Liver (tissue), 8 donors: ENCODE measurements at regions not wholly inside any gene's neighbourhood (a gene's known extent, or its start where the extent isn't known, plus 50 kb on each side); places are given as distances from the start of the nearest gene placed in this dataset.

Experiments
- DNase-seq: peaks from one replicate; pipeline ENCODE4 v3.0.0-alpha.2; 2017; ENCODE audit warnings: low spot score
- H3K27ac ChIP-seq, 2 donors: one replicate each; pipeline ENCODE4 v1.7.0; 2013; ENCODE audit warnings: inconsistent platforms in 2 of 2, low read length in 2 of 2, control low read depth in 1 of 2, low read depth in 1 of 2, mild to moderate bottlenecking in 1 of 2
- H3K27me3 ChIP-seq, 4 donors: one replicate each; pipeline versions ENCODE4 v1.6.1 to v1.7.0; 2013; ENCODE audit warnings: low read length in 3 of 4, inconsistent platforms in 1 of 4, mild to moderate bottlenecking in 1 of 4, moderate library complexity in 1 of 4; ENCODE audit not compliant: control insufficient read depth in 4 of 4, insufficient read depth in 4 of 4
- H3K36me3 ChIP-seq, 4 donors: one replicate each; pipeline versions ENCODE4 v1.6.1 to v1.7.0; 2013; ENCODE audit warnings: low read length in 3 of 4, mild to moderate bottlenecking in 3 of 4, low read depth in 1 of 4, moderate library complexity in 1 of 4; ENCODE audit not compliant: control insufficient read depth in 4 of 4, insufficient read depth in 3 of 4
- H3K4me1 ChIP-seq, 4 donors: one replicate each; pipeline versions ENCODE4 v1.6.1 to v1.7.0; 2013; ENCODE audit warnings: low read length in 3 of 4, mild to moderate bottlenecking in 3 of 4, moderate library complexity in 1 of 4; ENCODE audit not compliant: control insufficient read depth in 4 of 4, insufficient read depth in 4 of 4
- H3K4me3 ChIP-seq, 3 donors: one replicate each; pipeline versions ENCODE4 v1.6.1 to v1.7.0; 2013; ENCODE audit warnings: low read length in 3 of 3, control low read depth in 1 of 3, low read depth in 1 of 3, mild to moderate bottlenecking in 1 of 3
- H3K9ac ChIP-seq, 2 donors: one replicate each; pipeline ENCODE4 v1.7.0; 2013; ENCODE audit warnings: low read length in 2 of 2, mild to moderate bottlenecking in 2 of 2, moderate library complexity in 2 of 2, control low read depth in 1 of 2, low read depth in 1 of 2
- H3K9me3 ChIP-seq, 4 donors: one replicate each; pipeline versions ENCODE4 v1.6.1 to v1.7.0; 2013; ENCODE audit warnings: low read length in 3 of 4; ENCODE audit not compliant: control insufficient read depth in 4 of 4
- EGR1 ChIP-seq, 2 donors: IDR thresholded peaks; 2 replicates each; pipeline ENCODE4 v1.6.1; 2016 to 2018; ENCODE audit warnings: antibody characterized with exemption in 2 of 2, low read depth in 2 of 2
- FOXA2 ChIP-seq: IDR thresholded peaks from 2 replicates; pipeline ENCODE4 v1.6.1; 2016; ENCODE audit warnings: antibody characterized with exemption
- GABPA ChIP-seq, 2 donors: IDR thresholded peaks in 1 of 2; conservative IDR thresholded peaks in 1 of 2; 2 replicates each; pipeline ENCODE4 v1.6.1; 2016; ENCODE audit warnings: antibody characterized with exemption in 2 of 2, mild to moderate bottlenecking in 1 of 2, moderate library complexity in 1 of 2
- HNF4A ChIP-seq, 2 donors: conservative IDR thresholded peaks; 2 replicates each; pipeline ENCODE4 v1.6.1; 2016; ENCODE audit warnings: antibody characterized with exemption in 2 of 2, mild to moderate bottlenecking in 2 of 2
- JUND ChIP-seq, 2 donors: IDR thresholded peaks; 2 replicates each; pipeline ENCODE4 v1.6.1; 2016; ENCODE audit warnings: antibody characterized with exemption in 2 of 2
- NR2F2 ChIP-seq: IDR thresholded peaks from 2 replicates; pipeline ENCODE4 v1.6.1; 2016; ENCODE audit warnings: antibody characterized with exemption
- RAD21 ChIP-seq, 2 donors: IDR thresholded peaks; 2 replicates each; pipeline ENCODE4 v1.6.1; 2016; ENCODE audit warnings: antibody characterized with exemption in 2 of 2, mild to moderate bottlenecking in 2 of 2
- RXRA ChIP-seq, 2 donors: IDR thresholded peaks; 2 replicates each; pipeline ENCODE4 v1.6.1; 2017 to 2018; ENCODE audit warnings: antibody characterized with exemption in 2 of 2, mild to moderate bottlenecking in 1 of 2
- SP1 ChIP-seq: IDR thresholded peaks from 2 replicates; pipeline ENCODE4 v1.6.1; 2018; ENCODE audit warnings: antibody characterized with exemption, mild to moderate bottlenecking
- TAF1 ChIP-seq: conservative IDR thresholded peaks from 2 replicates; pipeline ENCODE4 v1.6.1; 2016; ENCODE audit warnings: antibody characterized with exemption, mild to moderate bottlenecking
- YY1 ChIP-seq: IDR thresholded peaks from 2 replicates; pipeline ENCODE4 v1.6.1; 2016; ENCODE audit warnings: antibody characterized with exemption, mild to moderate bottlenecking
- WGBS: extraction: QIAGEN DNeasy Blood & Tissue Kit; methylation state at CpG from one replicate; pipeline ENCODE4 v1.1.7; 2013; 5-methylcytosine and 5-hydroxymethylcytosine counted together
- TF ChIP-seq, protein P1 (sequence below): IDR thresholded peaks from 2 replicates; pipeline ENCODE4 v1.6.1; 2016; ENCODE audit warnings: antibody characterized with exemption, mild to moderate bottlenecking
- TF ChIP-seq, protein P2 (sequence below): IDR thresholded peaks from 2 replicates; pipeline ENCODE4 v1.6.1; 2016; ENCODE audit warnings: antibody characterized with exemption
- TF ChIP-seq, protein P3 (sequence below): fragments of 150-350 bp; IDR thresholded peaks from 2 replicates; pipeline ENCODE4 v1.5.1; 2017; ENCODE audit warnings: improper control_type of control experiment, low read depth, low read length; ENCODE audit not compliant: missing input control
- TF ChIP-seq, protein P4 (sequence below): IDR thresholded peaks from 2 replicates; pipeline ENCODE4 v1.6.1; 2016; ENCODE audit warnings: antibody characterized with exemption
- donor health status: healthy.
- donor health status: healthy.
- donor health status: healthy.
- donor health status: healthy.
- donor health status: healthy.

DNA sequence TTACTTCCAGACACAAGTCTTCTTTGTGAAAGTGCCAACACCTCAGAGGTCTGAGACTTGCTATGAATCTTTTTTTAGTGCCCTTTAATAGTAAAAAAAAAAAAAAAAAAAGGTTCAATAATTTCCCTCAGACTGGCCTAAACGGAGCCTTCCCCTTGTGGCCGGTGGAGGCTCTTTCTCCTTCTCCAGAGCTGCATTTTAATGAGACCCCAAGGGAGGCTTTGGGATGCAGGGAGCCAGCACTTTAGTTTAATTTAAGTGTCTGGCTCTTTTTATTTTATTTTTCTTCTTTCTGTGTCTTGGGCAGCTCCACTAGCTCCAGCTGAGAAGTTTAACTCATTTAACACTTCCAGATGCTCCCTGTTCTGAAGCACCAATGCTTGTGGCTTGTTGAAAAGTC, 67.8 kb upstream of the MAPK4 start:
- Histone ChIP-seq H3K27ac (no peak overlapping the region), H3K4me3 (no peak overlapping the region), H3K36me3 (peaks cover 0 to 2% (median 0%) of the 10 kb centered on the region in 4 donors), H3K9ac (no peak overlapping the region), H3K27me3 (no peaks in the 10 kb centered on the region), H3K4me1 (no peaks in the 10 kb centered on the region), H3K9me3 (peaks cover 0 to 4% (median under 1%) of the 10 kb centered on the region in 4 donors)
- TF ChIP-seq, protein P1, sequence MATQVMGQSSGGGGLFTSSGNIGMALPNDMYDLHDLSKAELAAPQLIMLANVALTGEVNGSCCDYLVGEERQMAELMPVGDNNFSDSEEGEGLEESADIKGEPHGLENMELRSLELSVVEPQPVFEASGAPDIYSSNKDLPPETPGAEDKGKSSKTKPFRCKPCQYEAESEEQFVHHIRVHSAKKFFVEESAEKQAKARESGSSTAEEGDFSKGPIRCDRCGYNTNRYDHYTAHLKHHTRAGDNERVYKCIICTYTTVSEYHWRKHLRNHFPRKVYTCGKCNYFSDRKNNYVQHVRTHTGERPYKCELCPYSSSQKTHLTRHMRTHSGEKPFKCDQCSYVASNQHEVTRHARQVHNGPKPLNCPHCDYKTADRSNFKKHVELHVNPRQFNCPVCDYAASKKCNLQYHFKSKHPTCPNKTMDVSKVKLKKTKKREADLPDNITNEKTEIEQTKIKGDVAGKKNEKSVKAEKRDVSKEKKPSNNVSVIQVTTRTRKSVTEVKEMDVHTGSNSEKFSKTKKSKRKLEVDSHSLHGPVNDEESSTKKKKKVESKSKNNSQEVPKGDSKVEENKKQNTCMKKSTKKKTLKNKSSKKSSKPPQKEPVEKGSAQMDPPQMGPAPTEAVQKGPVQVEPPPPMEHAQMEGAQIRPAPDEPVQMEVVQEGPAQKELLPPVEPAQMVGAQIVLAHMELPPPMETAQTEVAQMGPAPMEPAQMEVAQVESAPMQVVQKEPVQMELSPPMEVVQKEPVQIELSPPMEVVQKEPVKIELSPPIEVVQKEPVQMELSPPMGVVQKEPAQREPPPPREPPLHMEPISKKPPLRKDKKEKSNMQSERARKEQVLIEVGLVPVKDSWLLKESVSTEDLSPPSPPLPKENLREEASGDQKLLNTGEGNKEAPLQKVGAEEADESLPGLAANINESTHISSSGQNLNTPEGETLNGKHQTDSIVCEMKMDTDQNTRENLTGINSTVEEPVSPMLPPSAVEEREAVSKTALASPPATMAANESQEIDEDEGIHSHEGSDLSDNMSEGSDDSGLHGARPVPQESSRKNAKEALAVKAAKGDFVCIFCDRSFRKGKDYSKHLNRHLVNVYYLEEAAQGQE: no peak
- TF ChIP-seq, protein P2, sequence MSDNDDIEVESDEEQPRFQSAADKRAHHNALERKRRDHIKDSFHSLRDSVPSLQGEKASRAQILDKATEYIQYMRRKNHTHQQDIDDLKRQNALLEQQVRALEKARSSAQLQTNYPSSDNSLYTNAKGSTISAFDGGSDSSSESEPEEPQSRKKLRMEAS: no peak
- TF ChIP-seq NR2F2: no peak
- TF ChIP-seq HNF4A (conservative IDR thresholded peaks at IDR 0.05): no peak
- TF ChIP-seq JUND (IDR thresholded peaks at IDR 0.05): no peak
- TF ChIP-seq, protein P3, sequence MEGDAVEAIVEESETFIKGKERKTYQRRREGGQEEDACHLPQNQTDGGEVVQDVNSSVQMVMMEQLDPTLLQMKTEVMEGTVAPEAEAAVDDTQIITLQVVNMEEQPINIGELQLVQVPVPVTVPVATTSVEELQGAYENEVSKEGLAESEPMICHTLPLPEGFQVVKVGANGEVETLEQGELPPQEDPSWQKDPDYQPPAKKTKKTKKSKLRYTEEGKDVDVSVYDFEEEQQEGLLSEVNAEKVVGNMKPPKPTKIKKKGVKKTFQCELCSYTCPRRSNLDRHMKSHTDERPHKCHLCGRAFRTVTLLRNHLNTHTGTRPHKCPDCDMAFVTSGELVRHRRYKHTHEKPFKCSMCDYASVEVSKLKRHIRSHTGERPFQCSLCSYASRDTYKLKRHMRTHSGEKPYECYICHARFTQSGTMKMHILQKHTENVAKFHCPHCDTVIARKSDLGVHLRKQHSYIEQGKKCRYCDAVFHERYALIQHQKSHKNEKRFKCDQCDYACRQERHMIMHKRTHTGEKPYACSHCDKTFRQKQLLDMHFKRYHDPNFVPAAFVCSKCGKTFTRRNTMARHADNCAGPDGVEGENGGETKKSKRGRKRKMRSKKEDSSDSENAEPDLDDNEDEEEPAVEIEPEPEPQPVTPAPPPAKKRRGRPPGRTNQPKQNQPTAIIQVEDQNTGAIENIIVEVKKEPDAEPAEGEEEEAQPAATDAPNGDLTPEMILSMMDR: no peak
- TF ChIP-seq SP1: no peak
- TF ChIP-seq YY1: no peak
- no peak for TF ChIP-seq TAF1
- no peak for TF ChIP-seq RXRA (IDR thresholded peaks at IDR 0.05)
- TF ChIP-seq, protein P4, sequence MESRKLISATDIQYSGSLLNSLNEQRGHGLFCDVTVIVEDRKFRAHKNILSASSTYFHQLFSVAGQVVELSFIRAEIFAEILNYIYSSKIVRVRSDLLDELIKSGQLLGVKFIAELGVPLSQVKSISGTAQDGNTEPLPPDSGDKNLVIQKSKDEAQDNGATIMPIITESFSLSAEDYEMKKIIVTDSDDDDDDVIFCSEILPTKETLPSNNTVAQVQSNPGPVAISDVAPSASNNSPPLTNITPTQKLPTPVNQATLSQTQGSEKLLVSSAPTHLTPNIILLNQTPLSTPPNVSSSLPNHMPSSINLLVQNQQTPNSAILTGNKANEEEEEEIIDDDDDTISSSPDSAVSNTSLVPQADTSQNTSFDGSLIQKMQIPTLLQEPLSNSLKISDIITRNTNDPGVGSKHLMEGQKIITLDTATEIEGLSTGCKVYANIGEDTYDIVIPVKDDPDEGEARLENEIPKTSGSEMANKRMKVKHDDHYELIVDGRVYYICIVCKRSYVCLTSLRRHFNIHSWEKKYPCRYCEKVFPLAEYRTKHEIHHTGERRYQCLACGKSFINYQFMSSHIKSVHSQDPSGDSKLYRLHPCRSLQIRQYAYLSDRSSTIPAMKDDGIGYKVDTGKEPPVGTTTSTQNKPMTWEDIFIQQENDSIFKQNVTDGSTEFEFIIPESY: no peak
- TF ChIP-seq FOXA2: no peak
- no peak for TF ChIP-seq EGR1 (IDR thresholded peaks at IDR 0.05; ENCODE audit: low read depth in 2 of 2)
- no peak for TF ChIP-seq RAD21 (IDR thresholded peaks at IDR 0.05)
- 61% methylated on average over 2 of the region's 2 CpGs for WGBS
- DNase-seq: no peak

DNA sequence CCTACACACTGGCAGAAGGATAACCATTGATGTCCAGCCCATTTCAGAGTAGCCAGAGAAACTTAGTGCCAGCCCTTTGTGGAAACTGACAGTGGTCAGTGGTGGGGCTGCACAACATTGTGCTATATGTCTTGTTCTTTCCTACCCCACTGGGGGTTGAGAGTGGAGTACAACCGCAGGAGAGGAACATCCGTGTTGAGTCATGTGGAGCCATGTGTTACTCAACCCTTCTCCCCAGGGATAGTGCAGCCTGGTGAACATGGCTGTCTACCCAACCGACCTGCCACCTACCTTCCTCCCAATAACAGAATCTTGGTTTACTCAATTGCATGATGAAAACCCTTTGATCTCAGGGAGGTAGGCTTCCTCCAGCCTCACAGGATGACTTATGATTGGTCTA, 65.3 kb upstream of the MAPK4 start:
- H3K27me3 ChIP-seq: no peaks in the 10 kb centered on the region
- H3K27ac ChIP-seq: no peak overlapping the region
- H3K36me3 ChIP-seq: peaks cover 0 to 2% (median 0%) of the 10 kb centered on the region in 4 donors
- WGBS: 91% methylated on average over 3 of the region's 3 CpGs
- TF ChIP-seq, protein P1: no peak
- TF ChIP-seq GABPA (IDR thresholded peaks at IDR 0.05 in 1 of 2, conservative IDR thresholded peaks at IDR 0.05 in 1 of 2): no peak
- TF ChIP-seq, protein P2: no peak
- peaks cover 0 to 4% (median under 1%) of the 10 kb centered on the region in 4 donors for H3K9me3 ChIP-seq
- no peaks in the 10 kb centered on the region for H3K4me1 ChIP-seq
- no peak overlapping the region for H3K4me3 ChIP-seq
- DNase-seq: no peak
- H3K9ac ChIP-seq: no peak overlapping the region
